Naive thymus-derived CD4-positive, alpha-beta T cell (primary cell): ENCODE measurements at regions not wholly inside any gene's neighbourhood (a gene's known extent, or its start where the extent isn't known, plus 50 kb on each side); places are given as distances from the start of the nearest gene placed in this dataset.
"Not testable (repeated sequence)": the region's sequence is repeated elsewhere in the genome, so short reads cannot be mapped to it uniquely, and the experiment has no call there.

ENCODE experiments used
- ATAC-seq: fragments of 150-1000 bp; cut with Tn5 transposase; 2 replicates; pipeline ENCODE4 v1.10.0; 2021; ENCODE audit warnings: mild to moderate bottlenecking, moderate library complexity
- CTCF ChIA-PET: fragments of 350-600 bp; sonication (Branson Sonifier 250); formaldehyde crosslinking; loops from one replicate; lab custom pipeline; 2021; ENCODE audit warnings: antibody characterized with exemption; lab: Charles Lee
- POLR2A ChIA-PET: fragments of 350-600 bp; sonication (Branson Sonifier 250); formaldehyde crosslinking; loops from one replicate; lab custom pipeline; 2021; ENCODE audit warnings: antibody characterized with exemption, inconsistent platforms; lab: Charles Lee
- DNase-seq, 9 donors: peaks; one replicate each; pipeline versions ENCODE4 v3.0.0 to v3.0.0-alpha.2; 2020 to 2022; ENCODE audit warnings: mixed read lengths in 1 of 9
- H3K27ac ChIP-seq: one replicate; pipeline ENCODE4 v1.7.0; 2013; ENCODE audit warnings: mild to moderate bottlenecking, low read depth, low read length, moderate library complexity
- H3K27me3 ChIP-seq, 2 donors: one replicate each; pipeline ENCODE4 v1.7.0; 2013; ENCODE audit warnings: low read length in 2 of 2, mild to moderate bottlenecking in 2 of 2, moderate library complexity in 2 of 2; ENCODE audit not compliant: control insufficient read depth in 2 of 2, insufficient read depth in 2 of 2
- H3K36me3 ChIP-seq, 3 experiments: 1 replicate in 2 of 3; 2 replicates in 1 of 3; pipeline ENCODE4 v1.7.0; 2013; ENCODE audit warnings: low read length in 3 of 3, mild to moderate bottlenecking in 3 of 3, moderate library complexity in 1 of 3; ENCODE audit not compliant: insufficient read depth in 3 of 3, control insufficient read depth in 2 of 3
- H3K4me1 ChIP-seq, 2 donors: one replicate each; pipeline ENCODE4 v1.7.0; 2013; ENCODE audit warnings: low read length in 2 of 2, mild to moderate bottlenecking in 2 of 2, moderate library complexity in 1 of 2; ENCODE audit not compliant: control insufficient read depth in 2 of 2, insufficient read depth in 2 of 2
- H3K4me3 ChIP-seq: 2 replicates; pipeline ENCODE4 v1.7.0; 2013; ENCODE audit warnings: mild to moderate bottlenecking, low read length
- H3K9me3 ChIP-seq, 3 experiments: 1 replicate in 2 of 3; 2 replicates in 1 of 3; pipeline ENCODE4 v1.7.0; 2013; ENCODE audit warnings: low read length in 3 of 3; ENCODE audit not compliant: control insufficient read depth in 2 of 3
- H3K27ac Mint-ChIP-seq, 9 donors: one replicate each; pipeline ENCODE4 v1.8.0; 2020 to 2022; ENCODE audit warnings: mixed read lengths in 9 of 9, mild to moderate bottlenecking in 8 of 9, moderate library complexity in 5 of 9, inconsistent platforms in 2 of 9
- H3K27me3 Mint-ChIP-seq, 5 donors: one replicate each; pipeline ENCODE4 v1.8.0; 2021 to 2022; ENCODE audit warnings: mixed read lengths in 5 of 5, mild to moderate bottlenecking in 1 of 5
- H3K36me3 Mint-ChIP-seq, 5 donors: one replicate each; pipeline ENCODE4 v1.8.0; 2020 to 2022; ENCODE audit warnings: mixed read lengths in 5 of 5, mild to moderate bottlenecking in 3 of 5, inconsistent platforms in 1 of 5
- H3K4me1 Mint-ChIP-seq, 7 donors: one replicate each; pipeline ENCODE4 v1.8.0; 2020 to 2022; ENCODE audit warnings: mixed read lengths in 7 of 7, mild to moderate bottlenecking in 3 of 7, inconsistent platforms in 1 of 7
- H3K4me3 Mint-ChIP-seq, 10 donors: one replicate each; pipeline ENCODE4 v1.8.0; 2020 to 2022; ENCODE audit warnings: mild to moderate bottlenecking in 10 of 10, mixed read lengths in 10 of 10, moderate library complexity in 6 of 10, inconsistent platforms in 2 of 10
- H3K9me3 Mint-ChIP-seq, 11 donors: one replicate each; pipeline ENCODE4 v1.8.0; 2020 to 2022; ENCODE audit warnings: mixed read lengths in 11 of 11, mild to moderate bottlenecking in 4 of 11, inconsistent platforms in 1 of 11, moderate library complexity in 1 of 11
- intact Hi-C, 2 donors: fragments of 100-400 bp; cut with micrococcal nuclease; formaldehyde crosslinking; loops; one replicate each; pipeline ENCODE4 v1.15.1; 2023

DNA sequence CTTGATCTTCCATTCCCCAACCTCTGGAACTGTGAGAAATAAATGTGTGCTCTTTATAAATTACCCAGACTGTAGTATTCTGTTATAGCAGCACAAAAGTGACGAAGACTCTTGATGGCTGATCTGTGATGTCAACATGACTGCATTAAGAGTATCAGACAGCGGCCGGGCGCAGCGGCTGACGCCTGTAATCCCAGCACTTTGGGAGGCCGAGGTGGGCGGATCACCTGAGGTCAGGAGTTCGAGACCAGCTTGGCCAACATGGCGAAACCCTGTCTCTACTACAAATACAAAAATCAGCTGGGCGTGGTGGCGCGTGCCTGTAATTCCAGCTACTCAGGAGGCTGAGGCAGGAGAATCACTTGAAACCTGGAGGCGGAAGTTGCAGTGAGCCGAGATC lies 56.3 kb upstream of the ARL4C start:
- H3K4me3 Mint-ChIP-seq, POLR2A ChIA-PET, H3K27ac ChIP-seq, H3K27me3 ChIP-seq, H3K4me1 Mint-ChIP-seq, DNase-seq, H3K9me3 ChIP-seq, H3K27ac Mint-ChIP-seq, H3K4me1 ChIP-seq, H3K36me3 Mint-ChIP-seq, H3K36me3 ChIP-seq, intact Hi-C loops, H3K4me3 ChIP-seq, H3K9me3 Mint-ChIP-seq, ATAC-seq: not testable (repeated sequence)
- CTCF ChIA-PET = interaction anchor here (1.0 to 1.4 kb wide), 2 partner anchors 8 to 19 kb away, joined by 3 to 5 read pairs; no protein-coding TSS in a partner anchor
- H3K27me3 Mint-ChIP-seq = peaks cover 4 to 20% (median 12%) of the 10 kb centered on the region in 5 donors

DNA sequence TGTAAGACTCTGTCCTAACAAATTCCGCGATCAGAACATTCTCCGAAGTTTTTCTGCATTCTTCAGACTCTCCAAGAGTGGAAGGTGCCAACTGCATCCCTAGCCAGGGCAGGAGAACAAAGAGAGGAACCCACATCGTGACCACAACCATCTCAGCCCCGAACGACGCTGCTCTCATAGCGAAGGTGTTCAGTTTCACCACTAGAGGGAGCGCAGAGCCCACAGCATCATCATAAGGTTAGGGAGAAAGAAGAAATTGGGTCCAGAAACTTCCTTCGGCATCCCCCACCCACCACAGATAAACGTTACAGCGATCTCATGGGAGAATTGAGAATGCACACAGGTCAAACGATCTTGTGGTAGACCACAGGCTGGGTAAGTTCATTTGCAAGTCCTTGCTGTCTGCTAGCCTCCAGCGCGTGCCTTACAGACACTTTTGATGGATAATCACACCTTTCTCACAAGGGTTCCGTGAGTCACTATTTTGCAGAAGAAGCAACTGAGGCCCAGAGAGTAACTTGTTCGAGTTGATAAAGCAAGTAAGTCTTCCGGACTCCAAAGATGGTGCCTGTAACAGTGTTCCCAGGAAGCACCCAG lies 53.7 kb upstream of the ARL4C start:
- H3K27ac Mint-ChIP-seq = no peak overlapping the region

DNA sequence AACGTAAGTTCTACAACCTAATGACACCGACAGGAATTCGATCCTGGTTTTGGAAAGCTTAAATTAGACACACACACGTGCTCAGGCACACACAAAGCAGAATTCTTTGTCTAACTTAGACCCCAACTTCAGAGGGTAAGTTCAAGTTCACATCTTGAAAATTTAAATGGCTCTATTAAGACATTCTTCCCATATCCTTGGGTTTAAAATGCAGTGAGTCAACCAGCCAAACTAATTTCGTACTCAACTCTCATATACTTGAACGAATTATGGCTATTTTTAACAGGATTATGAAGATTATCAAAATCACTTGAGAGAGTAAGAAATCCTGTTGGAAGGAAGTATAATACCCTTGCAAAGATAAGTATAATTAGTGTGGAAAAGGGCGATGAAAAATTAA lies 53.2 kb upstream of the ARL4C start:
- Histone ChIP-seq H3K27me3 (no peaks in the 10 kb centered on the region), H3K4me3 (no peak overlapping the region), H3K27ac (no peak overlapping the region), H3K4me1 (peaks cover 0 to 5% of the 10 kb centered on the region in 2 donors), H3K36me3 (no peaks in the 10 kb centered on the region), H3K9me3 (no peaks in the 10 kb centered on the region)
- Mint-ChIP-seq H3K36me3 (no peaks in the 10 kb centered on the region), H3K9me3 (peaks cover 0 to 3% (median 0%) of the 10 kb centered on the region in 11 donors), H3K27me3 (peaks cover 5 to 32% (median 19%) of the 10 kb centered on the region in 5 donors), H3K4me3 (no peak overlapping the region), H3K4me1 (peaks cover 0 to 9% (median 4%) of the 10 kb centered on the region in 7 donors), H3K27ac (no peak overlapping the region)
- POLR2A ChIA-PET = no interaction called here
- intact Hi-C loops = loop anchor here (1.0 to 2.0 kb wide), 4 partner anchors 557 to 1197 kb away; no protein-coding TSS in a partner anchor
- ATAC-seq (no peak), DNase-seq (no peak)
- CTCF ChIA-PET = no interaction called here

More for the DNA sequence above, 53.7 kb upstream of the ARL4C start:
- Histone ChIP-seq H3K9me3 (no peaks in the 10 kb centered on the region), H3K27ac (no peak overlapping the region), H3K36me3 (no peaks in the 10 kb centered on the region), H3K4me1 (no peaks in the 10 kb centered on the region), H3K27me3 (no peaks in the 10 kb centered on the region), H3K4me3 (no peak overlapping the region)
- ChIA-PET CTCF (interaction anchor here (1.1 kb wide), 1 partner anchor 12 kb away, joined by 4 read pairs; no protein-coding TSS in a partner anchor), POLR2A (no interaction called here)
- ATAC-seq (peak; percentile 86), DNase-seq (peak; percentile 24 to 65 (median 52))
- H3K9me3 Mint-ChIP-seq = peaks cover 0 to 4% (median 0%) of the 10 kb centered on the region in 11 donors
- intact Hi-C loops = loop anchor here (1.0 to 2.0 kb wide), 4 partner anchors 556 to 1196 kb away; no protein-coding TSS in a partner anchor
- peaks cover 0 to 9% (median 4%) of the 10 kb centered on the region in 7 donors for H3K4me1 Mint-ChIP-seq
- H3K27me3 Mint-ChIP-seq = peaks cover 5 to 29% (median 20%) of the 10 kb centered on the region in 5 donors
- H3K4me3 Mint-ChIP-seq = no peak overlapping the region
- H3K36me3 Mint-ChIP-seq = no peaks in the 10 kb centered on the region

DNA sequence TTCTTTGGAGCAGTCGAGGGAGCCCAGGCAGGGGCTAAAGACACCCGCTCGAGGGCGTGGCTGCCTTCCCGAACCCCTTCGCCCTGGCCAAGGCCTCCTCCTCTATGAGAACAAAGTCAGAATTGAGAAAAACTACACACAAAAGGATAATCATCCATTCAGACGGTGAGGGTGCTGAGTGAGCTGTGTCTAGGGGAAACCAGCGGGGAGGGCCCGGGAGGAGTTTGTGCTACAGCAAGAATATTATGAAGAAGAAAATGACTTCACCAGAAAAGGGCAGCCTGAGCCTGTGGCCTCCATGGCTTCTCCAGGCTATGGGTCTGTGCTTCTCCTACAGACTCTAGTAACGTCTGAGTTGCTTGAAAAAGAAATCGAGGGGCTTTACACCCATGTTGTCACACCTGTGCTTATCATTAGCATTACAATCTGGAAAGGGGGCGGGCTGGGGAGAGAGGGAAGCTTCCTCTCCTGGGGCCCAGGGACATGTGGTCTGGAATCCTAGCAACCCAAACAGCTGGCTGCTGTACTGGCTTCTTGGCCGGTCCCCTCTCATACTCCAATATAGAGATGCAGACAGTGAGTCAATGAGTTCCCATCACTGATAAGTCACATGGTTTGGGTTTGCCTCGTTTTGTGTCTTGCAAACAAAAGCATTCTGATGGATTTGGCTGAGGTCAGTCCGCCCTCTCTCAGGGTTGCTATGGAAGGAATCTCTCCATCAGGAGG lies 52.0 kb upstream of the ARL4C start:
- POLR2A ChIA-PET = no interaction called here
- Mint-ChIP-seq H3K9me3 (peaks cover 0 to 1% (median 0%) of the 10 kb centered on the region in 11 donors), H3K36me3 (no peaks in the 10 kb centered on the region), H3K27me3 (peaks cover 5 to 32% (median 17%) of the 10 kb centered on the region in 5 donors), H3K27ac (no peak overlapping the region), H3K4me3 (no peak overlapping the region), H3K4me1 (peaks cover 0 to 11% (median 8%) of the 10 kb centered on the region in 7 donors)
- ATAC-seq = no peak
- H3K36me3 ChIP-seq = no peaks in the 10 kb centered on the region
- no peaks in the 10 kb centered on the region for H3K27me3 ChIP-seq
- CTCF ChIA-PET = interaction anchor here (1.4 kb wide), 1 partner anchor 9 kb away, joined by 4 read pairs; no protein-coding TSS in a partner anchor
- H3K27ac ChIP-seq = no peak overlapping the region
- no peak for DNase-seq
- no peak overlapping the region for H3K4me3 ChIP-seq
- H3K9me3 ChIP-seq = no peaks in the 10 kb centered on the region
- peaks cover 0 to 5% of the 10 kb centered on the region in 2 donors for H3K4me1 ChIP-seq
- intact Hi-C loops = loop anchor here in 1 of 2 donors (10.0 kb wide), 1 partner anchor 694 kb away; the partner anchor contains the start of gene HJURP

DNA sequence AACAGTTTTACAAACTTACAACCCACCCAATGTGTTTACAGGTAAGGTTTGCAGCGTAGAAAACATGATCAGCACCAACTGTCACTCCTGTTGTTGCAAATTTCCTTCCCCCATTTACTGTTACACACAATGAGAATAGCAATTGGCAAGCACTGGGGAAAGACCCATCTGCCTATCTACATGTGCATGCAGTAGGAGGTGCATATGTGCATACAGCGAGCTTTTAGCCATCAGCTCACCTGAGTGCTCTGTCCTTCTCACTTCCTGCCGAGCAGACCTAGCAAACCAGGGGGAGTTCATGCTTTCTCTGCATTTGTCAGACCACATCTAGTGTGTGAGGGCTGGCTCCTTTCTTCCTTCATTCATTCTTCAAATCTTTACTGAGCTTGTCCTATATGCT lies 49.9 kb upstream of the ARL4C start:
- no peak overlapping the region for H3K4me3 ChIP-seq
- Mint-ChIP-seq H3K27me3 (peaks cover 5 to 32% (median 17%) of the 10 kb centered on the region in 5 donors), H3K4me3 (no peak overlapping the region), H3K4me1 (peaks cover 0 to 12% (median 8%) of the 10 kb centered on the region in 7 donors), H3K27ac (no peak overlapping the region), H3K9me3 (peaks cover 0 to 1% (median 0%) of the 10 kb centered on the region in 11 donors), H3K36me3 (no peaks in the 10 kb centered on the region)
- no peak overlapping the region for H3K27ac ChIP-seq
- no peaks in the 10 kb centered on the region for H3K36me3 ChIP-seq
- no peaks in the 10 kb centered on the region for H3K9me3 ChIP-seq
- no peak for DNase-seq
- H3K27me3 ChIP-seq = no peaks in the 10 kb centered on the region
- intact Hi-C loops = loop anchor here in 1 of 2 donors (10.0 kb wide), 1 partner anchor 692 kb away; the partner anchor contains the start of gene HJURP
- ChIA-PET POLR2A (no interaction called here), CTCF (interaction anchor here (0.7 to 0.9 kb wide), 2 partner anchors 82 to 571 kb away, joined by 3 read pairs; no protein-coding TSS in a partner anchor)
- H3K4me1 ChIP-seq = peaks cover 0 to 5% of the 10 kb centered on the region in 2 donors
- ATAC-seq = no peak
